Transverse colon (tissue), 4 donors: ENCODE measurements at regions not wholly inside any gene's neighbourhood (a gene's known extent, or its start where the extent isn't known, plus 50 kb on each side); places are given as distances from the start of the nearest gene placed in this dataset.

Experiments
- CTCF ChIP-seq, 5 experiments: fragments of 200-600 bp in 3 of 5; fragments of 450-650 bp in 2 of 5; sonication (generic) in 3 of 5; IDR thresholded peaks; 1 replicate in 2 of 5; 2 replicates in 3 of 5; pipeline ENCODE4 v1.5.1; 2016 to 2017; ENCODE audit warnings: antibody characterized with exemption in 5 of 5, inconsistent platforms in 3 of 5, mild to moderate bottlenecking in 2 of 5, moderate library complexity in 1 of 5
- EP300 ChIP-seq: sonication (generic); formaldehyde crosslinking; IDR thresholded peaks from one replicate; pipeline ENCODE4 v1.6.1; 2017; ENCODE audit warnings: antibody characterized with exemption, low read depth
- POLR2A ChIP-seq: fragments of 450-650 bp; IDR thresholded peaks from one replicate; pipeline ENCODE4 v1.6.1; 2016; ENCODE audit warnings: antibody characterized with exemption, mild to moderate bottlenecking, moderate library complexity
- POLR2AphosphoS5 ChIP-seq, 3 donors: sonication (generic); formaldehyde crosslinking; IDR thresholded peaks; one replicate each; pipeline ENCODE4 v1.6.1; 2016; ENCODE audit warnings: antibody characterized with exemption in 3 of 3

- TF ChIP-seq CTCF (IDR thresholded peaks at IDR 0.05) = no peak
- no peak for TF ChIP-seq POLR2AphosphoS5 (IDR thresholded peaks at IDR 0.05)
- no peak for TF ChIP-seq POLR2A
- no peak for TF ChIP-seq EP300
Observed at GRCh38 chr7:68691261-68692216, 906.7 kb upstream of the AUTS2 start.
